IMR-90 (cell line): ENCODE measurements at regions not wholly inside any gene's neighbourhood (a gene's known extent, or its start where the extent isn't known, plus 50 kb on each side); places are given as distances from the start of the nearest gene placed in this dataset.

ENCODE experiments used
- ATAC-seq: fragments of 200-7000 bp; cut with Tn5 transposase; 2 replicates; pipeline ENCODE4 v1.9.1; 2020; ENCODE audit warnings: low read depth, mild to moderate bottlenecking, moderate library complexity
- BruUV-seq: library from RNA; stranded (reverse); fragments of 400-500 nt; replicated peaks from 2 replicates; lab custom pipeline; 2021; lab: Mats Ljungman, UMichigan
- CTCF ChIA-PET: fragments of 300-600 bp; formaldehyde crosslinking; extraction: SDS; loops from one replicate; lab custom pipeline; 2021; ENCODE audit warnings: antibody characterized with exemption; lab: Yijun Ruan, JAX
- POLR2A ChIA-PET: fragments of 300-600 bp; sonication (Branson Sonifier 250); formaldehyde crosslinking; loops from one replicate; lab custom pipeline; 2022; ENCODE audit warnings: antibody characterized with exemption; ENCODE audit not compliant: unreplicated experiment; lab: Charles Lee
- DNase-seq: peaks from one replicate; pipeline ENCODE4 v3.0.0; 2013
- H2AFZ ChIP-seq: replicated peaks from 2 replicates; pipeline ENCODE3; 2013; ENCODE audit warnings: low read length, mild to moderate bottlenecking; ENCODE audit not compliant: poor library complexity
- H2AK5ac ChIP-seq: 2 replicates; pipeline ENCODE4 v1.6.1; 2013; ENCODE audit warnings: low read depth, low read length, inconsistent platforms
- H2AK9ac ChIP-seq: replicated peaks from 2 replicates; pipeline ENCODE3; 2013; ENCODE audit warnings: mild to moderate bottlenecking, low read depth, low read length, moderate library complexity; ENCODE audit not compliant: poor library complexity
- H2BK120ac ChIP-seq: 2 replicates; pipeline ENCODE4 v1.6.1; 2013; ENCODE audit warnings: low read depth, low read length, inconsistent platforms
- H2BK15ac ChIP-seq: 3 replicates; pipeline ENCODE4 v1.6.1; 2013; ENCODE audit warnings: low read depth, low read length, inconsistent platforms
- H2BK20ac ChIP-seq: 2 replicates; pipeline ENCODE4 v1.6.1; 2013; ENCODE audit warnings: low read depth, mild to moderate bottlenecking, inconsistent platforms, low read length, moderate library complexity
- H2BK5ac ChIP-seq: 2 replicates; pipeline ENCODE4 v1.6.1; 2013; ENCODE audit warnings: mild to moderate bottlenecking, low read depth, low read length, inconsistent platforms; ENCODE audit not compliant: poor library complexity, severe bottlenecking
- H3K14ac ChIP-seq: replicated peaks from 2 replicates; pipeline ENCODE4 v1.6.1; 2013; ENCODE audit warnings: low read depth, low read length, inconsistent platforms
- H3K18ac ChIP-seq: 2 replicates; pipeline ENCODE4 v1.6.1; 2013; ENCODE audit warnings: low read depth, low read length, control low read depth
- H3K23ac ChIP-seq: 2 replicates; pipeline ENCODE4 v1.6.1; 2013; ENCODE audit warnings: low read depth, low read length, inconsistent platforms
- H3K27ac ChIP-seq: 2 replicates; pipeline ENCODE4 v1.5.1; 2013; ENCODE audit warnings: mild to moderate bottlenecking, control low read depth, low read length; ENCODE audit not compliant: insufficient read depth
- H3K27me3 ChIP-seq: 2 replicates; pipeline ENCODE4 v1.6.1; 2013; ENCODE audit warnings: low read length; ENCODE audit not compliant: control insufficient read depth, insufficient read depth
- H3K36me3 ChIP-seq: 2 replicates; pipeline ENCODE4 v1.6.1; 2013; ENCODE audit warnings: low read length, mixed read lengths; ENCODE audit not compliant: control insufficient read depth, insufficient read depth
- H3K4ac ChIP-seq: 2 replicates; pipeline ENCODE4 v1.6.1; 2013; ENCODE audit warnings: low read depth, low read length, inconsistent platforms
- H3K4me1 ChIP-seq: 2 replicates; pipeline ENCODE4 v1.6.1; 2013; ENCODE audit warnings: low read length, mixed read lengths; ENCODE audit not compliant: control insufficient read depth, insufficient read depth
- H3K4me2 ChIP-seq: 2 replicates; pipeline ENCODE4 v1.6.1; 2013; ENCODE audit warnings: low read depth, mild to moderate bottlenecking, control low read depth, low read length, moderate library complexity
- H3K4me3 ChIP-seq: 2 replicates; pipeline ENCODE4 v1.5.1; 2013; ENCODE audit warnings: low read depth, mild to moderate bottlenecking, control low read depth, low read length, moderate library complexity; ENCODE audit not compliant: insufficient read depth
- H3K56ac ChIP-seq: 2 replicates; pipeline ENCODE4 v1.6.1; 2013; ENCODE audit warnings: low read length, inconsistent platforms; ENCODE audit not compliant: insufficient read depth; ENCODE audit errors: extremely low read depth
- H3K79me1 ChIP-seq, 2 experiments: 2 replicates each; pipeline ENCODE4 v1.6.1; 2013; ENCODE audit warnings: low read length in 2 of 2, inconsistent platforms in 1 of 2, low read depth in 1 of 2
- H3K9ac ChIP-seq: 2 replicates; pipeline ENCODE4 v1.6.1; 2013; ENCODE audit warnings: low read depth, low read length, control low read depth
- H3K9me1 ChIP-seq: 2 replicates; pipeline ENCODE4 v1.6.1; 2013; ENCODE audit warnings: low read length, inconsistent platforms; ENCODE audit not compliant: insufficient read depth
- H3K9me3 ChIP-seq: 2 replicates; pipeline ENCODE4 v1.6.1; 2013; ENCODE audit warnings: low read length; ENCODE audit not compliant: control insufficient read depth, insufficient read depth
- H4K20me1 ChIP-seq: 2 replicates; pipeline ENCODE4 v1.6.1; 2013; ENCODE audit warnings: low read length, inconsistent platforms; ENCODE audit not compliant: insufficient read depth
- H4K5ac ChIP-seq: 2 replicates; pipeline ENCODE4 v1.6.1; 2013; ENCODE audit warnings: mild to moderate bottlenecking, low read depth, low read length, control low read depth
- H4K8ac ChIP-seq, 2 experiments: 2 replicates each; pipeline ENCODE4 v1.6.1; 2013; ENCODE audit warnings: low read depth in 2 of 2, low read length in 2 of 2, control low read depth in 1 of 2, inconsistent platforms in 1 of 2
- H4K91ac ChIP-seq: 2 replicates; pipeline ENCODE4 v1.6.1; 2013; ENCODE audit warnings: low read depth, low read length, inconsistent platforms; ENCODE audit not compliant: insufficient read depth
- BHLHE40 ChIP-seq: fragments of 150-350 bp; IDR thresholded peaks from 2 replicates; pipeline ENCODE4 v1.6.1; 2016; ENCODE audit warnings: mild to moderate bottlenecking, low read depth, low read length
- CEBPB ChIP-seq: IDR thresholded peaks from 2 replicates; pipeline ENCODE4 v1.6.1; 2012; ENCODE audit warnings: low read depth, low read length, improper control_type of control experiment
- MXI1 ChIP-seq: IDR thresholded peaks from 2 replicates; pipeline ENCODE4 v1.6.1; 2012; ENCODE audit warnings: low read depth, mild to moderate bottlenecking, low read length, moderate library complexity, borderline replicate concordance
- RFX5 ChIP-seq: IDR thresholded peaks from 2 replicates; pipeline ENCODE4 v1.8.0; 2012; ENCODE audit warnings: low read depth, mild to moderate bottlenecking, low read length, moderate library complexity
- WGBS, 2 experiments: methylation state at CpG; one replicate each; pipeline versions ENCODE4 v1.1.5 to v1.1.7; 2013; ENCODE audit warnings: missing lambda C conversion rate in 2 of 2; ENCODE audit not compliant: insufficient read length in 1 of 2; ENCODE audit errors: extremely low coverage in 2 of 2; 5-methylcytosine and 5-hydroxymethylcytosine counted together
- dilution Hi-C: fragments of 300-500 bp; cut with HindIII; formaldehyde crosslinking; loops from one replicate; pipeline ENCODE4 v1.14.3; 2018; ENCODE audit warnings: low sequenced_read_pairs; ENCODE audit not compliant: unreplicated experiment
- in situ Hi-C: fragments of 300-500 bp; cut with MboI; formaldehyde crosslinking; loops from 3 replicates; pipeline ENCODE4 v1.14.3; 2019; ENCODE audit warnings: low sequenced_read_pairs, inconsistent platforms, mixed read lengths
- intact Hi-C: fragments of 100-400 bp; cut with micrococcal nuclease; formaldehyde crosslinking; loops from 2 replicates; pipeline ENCODE4 v1.10.0; 2022

DNA sequence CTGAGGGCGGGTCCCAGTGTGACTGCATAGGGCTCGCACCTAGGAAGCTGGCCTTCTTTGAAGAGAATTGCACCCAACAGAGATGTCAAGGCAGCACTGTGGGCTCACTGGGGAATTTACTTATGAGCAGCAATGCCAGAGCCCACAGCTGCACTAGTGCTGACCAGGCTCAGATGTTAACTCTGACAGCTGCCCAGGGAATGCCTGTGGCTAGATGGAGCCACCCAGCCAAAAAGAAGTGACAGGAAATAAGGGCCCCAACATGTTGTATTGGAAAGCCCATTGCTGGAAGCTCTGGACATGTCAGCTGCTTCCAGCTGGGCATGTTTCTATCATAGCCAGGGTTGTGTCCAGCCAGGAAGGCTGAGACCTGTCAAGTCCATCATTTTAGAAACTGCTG, 90.9 kb upstream of the ZNF280D start:
- H4K5ac ChIP-seq = no peak overlapping the region
- H3K9me1 ChIP-seq = peaks cover 2% of the 10 kb centered on the region; the same call in 1 of the 2 replicates
- no peak overlapping the region for H4K91ac ChIP-seq
- BruUV-seq = no TSS peak
- H3K27ac ChIP-seq = no peak overlapping the region
- H2AK9ac ChIP-seq = no peak overlapping the region
- H3K9ac ChIP-seq = no peak overlapping the region
- dilution Hi-C loops (no loop called here), intact Hi-C loops (loop anchor here (5.0 kb wide), 3 partner anchors 313 to 703 kb away; no protein-coding TSS in a partner anchor), in situ Hi-C loops (loop anchor here (25.0 kb wide), 1 partner anchor 713 kb away; no protein-coding TSS in a partner anchor)
- H2BK120ac ChIP-seq = no peak overlapping the region
- no peaks in the 10 kb centered on the region for H3K27me3 ChIP-seq
- CTCF ChIA-PET = interaction anchor here (0.7 to 1.4 kb wide), 2 partner anchors 46 to 327 kb away, joined by 3 to 4 read pairs; no protein-coding TSS in a partner anchor
- no peak overlapping the region for H2AFZ ChIP-seq
- no peak overlapping the region for H3K14ac ChIP-seq
- no peak overlapping the region for H3K4me2 ChIP-seq
- 83% methylated on average over 1 of the region's 2 CpGs; no CpG with 5 or more reads in 1 of the 2 experiments for WGBS, 2 experiments
- no peaks in the 10 kb centered on the region for H4K20me1 ChIP-seq
- ATAC-seq (no peak; the same call in 1 of the 2 replicates), DNase-seq (no peak)
- H4K8ac ChIP-seq = no peak overlapping the region
- POLR2A ChIA-PET = no interaction called here
- no peaks in the 10 kb centered on the region for H3K79me1 ChIP-seq
- no peak overlapping the region for H2BK5ac ChIP-seq
- no peak overlapping the region for H3K4me3 ChIP-seq
- no peak overlapping the region for H3K18ac ChIP-seq
- H3K56ac ChIP-seq = no peak overlapping the region
- no peak overlapping the region for H3K23ac ChIP-seq
- no peak overlapping the region for H2BK15ac ChIP-seq
- H3K36me3 ChIP-seq = no peaks in the 10 kb centered on the region
- no peak overlapping the region for H2AK5ac ChIP-seq
- H3K4ac ChIP-seq = no peak overlapping the region
- no peaks in the 10 kb centered on the region; the same call in 1 of the 2 replicates for H3K4me1 ChIP-seq
- TF ChIP-seq BHLHE40 (no peak), CEBPB (no peak), MXI1 (no peak), RFX5 (no peak)
- no peak overlapping the region for H2BK20ac ChIP-seq
- H3K9me3 ChIP-seq = no peaks in the 10 kb centered on the region
